ENCODE measurements at regions not wholly inside any gene's neighbourhood (a gene's known extent, or its start where the extent isn't known, plus 50 kb on each side); places are given as distances from the start of the nearest gene placed in this dataset.
"Not testable (repeated sequence)": the region's sequence is repeated elsewhere in the genome, so short reads cannot be mapped to it uniquely, and the experiment has no call there.

DNA sequence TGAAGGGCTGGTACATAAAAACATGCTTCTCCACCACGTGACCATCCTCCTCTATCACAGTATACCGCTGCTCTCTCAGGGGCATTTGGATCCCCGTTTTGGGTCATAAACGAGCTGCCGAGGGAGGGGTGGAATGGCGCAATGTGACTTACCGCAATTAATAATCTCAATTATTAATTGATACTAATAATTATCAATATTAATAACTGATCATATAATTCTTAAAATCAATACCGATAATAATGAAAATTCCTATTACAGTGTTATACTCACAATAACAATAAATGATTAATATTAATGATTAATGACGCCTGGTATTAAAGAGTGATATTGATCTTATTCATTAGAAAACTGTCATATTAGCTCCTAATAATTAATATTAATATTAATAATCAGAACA lies 56.1 kb upstream of the FRG2C start:
- ATAC-seq; H3K9me3 ChIP-seq; H3K36me3 ChIP-seq; H3K4me1 ChIP-seq; H3K4me3 ChIP-seq; DNase-seq; H3K27ac ChIP-seq; intact Hi-C loops (cut with DNase I): not testable (repeated sequence)
- peaks cover 0 to 27% of the 10 kb centered on the region in 2 donors for H3K27me3 ChIP-seq

DNA sequence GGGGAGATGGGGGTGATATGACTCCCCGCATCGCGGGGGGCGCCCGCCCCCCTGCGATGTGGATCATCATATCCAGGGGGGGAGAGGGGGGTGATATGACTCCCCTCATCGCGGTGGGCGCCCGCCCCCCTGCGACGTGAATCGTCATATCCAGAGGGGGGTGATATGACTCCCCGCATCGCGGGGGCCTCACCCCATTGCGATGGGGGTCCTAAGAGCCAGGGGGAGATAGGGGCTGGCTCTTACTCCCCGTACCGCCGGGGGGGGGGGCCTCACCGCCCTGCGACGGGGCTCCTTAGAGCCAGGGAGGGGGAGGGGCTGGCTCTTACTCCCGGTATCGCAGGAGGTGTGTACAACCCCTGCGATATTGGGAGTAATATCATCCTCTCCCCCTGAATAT lies 54.5 kb upstream of the FRG2C start:
- H3K36me3 ChIP-seq; ATAC-seq; H3K9me3 ChIP-seq; H3K4me3 ChIP-seq; DNase-seq; intact Hi-C loops (cut with DNase I); H3K4me1 ChIP-seq; H3K27ac ChIP-seq: not testable (repeated sequence)
- peaks cover 0 to 27% of the 10 kb centered on the region in 2 donors for H3K27me3 ChIP-seq

DNA sequence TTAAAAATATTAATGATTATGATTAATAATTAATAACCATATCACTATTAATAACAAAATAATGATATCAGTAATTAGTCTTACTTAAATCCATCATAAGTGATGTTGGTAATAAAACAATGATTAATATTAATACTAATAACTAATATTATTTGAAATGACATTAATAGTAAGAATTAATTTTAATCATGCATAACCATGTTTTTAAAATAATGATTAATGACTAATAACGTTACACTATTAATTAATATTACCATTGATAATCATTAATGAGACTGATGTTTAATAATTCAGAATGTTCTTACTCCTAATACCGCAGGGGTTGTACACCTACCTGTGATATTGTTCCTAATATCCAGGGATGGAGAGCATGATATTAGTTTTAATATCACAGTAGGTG lies 53.4 kb upstream of the FRG2C start:
- DNase-seq (no peak), ATAC-seq (no peak)
- Histone ChIP-seq H3K27ac (no peak overlapping the region), H3K4me3 (no peak overlapping the region), H3K9me3 (no peaks in the 10 kb centered on the region), H3K27me3 (peaks cover 0 to 27% of the 10 kb centered on the region in 2 donors), H3K36me3 (no peaks in the 10 kb centered on the region), H3K4me1 (no peaks in the 10 kb centered on the region)
- TF ChIP-seq, protein P1, sequence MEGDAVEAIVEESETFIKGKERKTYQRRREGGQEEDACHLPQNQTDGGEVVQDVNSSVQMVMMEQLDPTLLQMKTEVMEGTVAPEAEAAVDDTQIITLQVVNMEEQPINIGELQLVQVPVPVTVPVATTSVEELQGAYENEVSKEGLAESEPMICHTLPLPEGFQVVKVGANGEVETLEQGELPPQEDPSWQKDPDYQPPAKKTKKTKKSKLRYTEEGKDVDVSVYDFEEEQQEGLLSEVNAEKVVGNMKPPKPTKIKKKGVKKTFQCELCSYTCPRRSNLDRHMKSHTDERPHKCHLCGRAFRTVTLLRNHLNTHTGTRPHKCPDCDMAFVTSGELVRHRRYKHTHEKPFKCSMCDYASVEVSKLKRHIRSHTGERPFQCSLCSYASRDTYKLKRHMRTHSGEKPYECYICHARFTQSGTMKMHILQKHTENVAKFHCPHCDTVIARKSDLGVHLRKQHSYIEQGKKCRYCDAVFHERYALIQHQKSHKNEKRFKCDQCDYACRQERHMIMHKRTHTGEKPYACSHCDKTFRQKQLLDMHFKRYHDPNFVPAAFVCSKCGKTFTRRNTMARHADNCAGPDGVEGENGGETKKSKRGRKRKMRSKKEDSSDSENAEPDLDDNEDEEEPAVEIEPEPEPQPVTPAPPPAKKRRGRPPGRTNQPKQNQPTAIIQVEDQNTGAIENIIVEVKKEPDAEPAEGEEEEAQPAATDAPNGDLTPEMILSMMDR (IDR thresholded peaks at IDR 0.05) = no peak
- intact Hi-C loops (cut with DNase I) = no loop called here

- intact Hi-C loops (cut with DNase I); H3K9me3 ChIP-seq; DNase-seq; H3K27ac ChIP-seq; H3K36me3 ChIP-seq; H3K4me3 ChIP-seq; ATAC-seq; H3K4me1 ChIP-seq: not testable (repeated sequence)
- peaks cover 0 to 27% of the 10 kb centered on the region in 2 donors for H3K27me3 ChIP-seq
Measured at GRCh38 chr3:75611724-75612460, 52.2 kb upstream of the FRG2C start.

Small RNA genes lying in the stretch of these regions (microRNA-seq; reads per million reads assigned to microRNA genes)
- 0 reads per million in 2 donors for gene MIR4444-2

All from left lung (tissue), 4 donors.